Cardiac fibroblast (primary cell): ENCODE measurements at regions not wholly inside any gene's neighbourhood (a gene's known extent, or its start where the extent isn't known, plus 50 kb on each side); places are given as distances from the start of the nearest gene placed in this dataset.
"Not testable (repeated sequence)": the region's sequence is repeated elsewhere in the genome, so short reads cannot be mapped to it uniquely, and the experiment has no call there.

Experiments
- DNase-seq, 2 donors: peaks; one replicate each; pipeline versions ENCODE4 v3.0.0 to v3.0.0-alpha.2; 2010; ENCODE audit warnings: low read depth in 2 of 2
- H3K4me3 ChIP-seq, 2 donors: replicated peaks in 1 of 2; 1 replicate in 1 of 2; 2 replicates in 1 of 2; pipeline ENCODE4 v1.5.1; 2011; ENCODE audit warnings: low read depth in 2 of 2, low read length in 2 of 2, mild to moderate bottlenecking in 2 of 2, moderate library complexity in 1 of 2
- CTCF ChIP-seq: IDR thresholded peaks from one replicate; pipeline ENCODE4 v1.5.1; 2011; ENCODE audit warnings: low read depth, mild to moderate bottlenecking, low read length, inconsistent platforms

GRCh38 chrY:19549671-19550466, 194.7 kb downstream of the KDM5D start:
- no peak overlapping the region for H3K4me3 ChIP-seq
- no peak for DNase-seq
- no peak for TF ChIP-seq CTCF

GRCh38 chrY:19541475-19542306, 202.8 kb downstream of the KDM5D start:
- DNase-seq: no peak
- H3K4me3 ChIP-seq: no peak overlapping the region
- TF ChIP-seq CTCF: no peak

- H3K4me3 ChIP-seq, DNase-seq: not testable (repeated sequence)
Measured at GRCh38 chrY:19535697-19536096, 208.8 kb downstream of the KDM5D start.

- no peak for TF ChIP-seq CTCF
- H3K4me3 ChIP-seq: no peak overlapping the region
- DNase-seq: no peak
Measured at GRCh38 chrY:19521976-19522375, 222.6 kb downstream of the KDM5D start.

GRCh38 chrY:19503092-19503449, 241.5 kb downstream of the KDM5D start:
- no peak overlapping the region for H3K4me3 ChIP-seq
- DNase-seq: no peak
- TF ChIP-seq CTCF: no peak

- no peak for DNase-seq
- no peak for TF ChIP-seq CTCF
- no peak overlapping the region for H3K4me3 ChIP-seq
Measured at GRCh38 chrY:19502169-19503091, 242.1 kb downstream of the KDM5D start.
